Renal cortex interstitium (tissue), 11 donors: ENCODE measurements at regions not wholly inside any gene's neighbourhood (a gene's known extent, or its start where the extent isn't known, plus 50 kb on each side); places are given as distances from the start of the nearest gene placed in this dataset.

ENCODE experiments used
- DNase-seq, 11 donors: peaks; one replicate each; pipeline ENCODE4 v3.0.0-alpha.2; 2013; ENCODE audit warnings: low read depth in 9 of 11, low spot score in 4 of 11; ENCODE audit errors: extremely low read depth in 1 of 11

GRCh38 chr13:22463089-22463488, 717.7 kb upstream of the SGCG start:
- no peak for DNase-seq

DNA sequence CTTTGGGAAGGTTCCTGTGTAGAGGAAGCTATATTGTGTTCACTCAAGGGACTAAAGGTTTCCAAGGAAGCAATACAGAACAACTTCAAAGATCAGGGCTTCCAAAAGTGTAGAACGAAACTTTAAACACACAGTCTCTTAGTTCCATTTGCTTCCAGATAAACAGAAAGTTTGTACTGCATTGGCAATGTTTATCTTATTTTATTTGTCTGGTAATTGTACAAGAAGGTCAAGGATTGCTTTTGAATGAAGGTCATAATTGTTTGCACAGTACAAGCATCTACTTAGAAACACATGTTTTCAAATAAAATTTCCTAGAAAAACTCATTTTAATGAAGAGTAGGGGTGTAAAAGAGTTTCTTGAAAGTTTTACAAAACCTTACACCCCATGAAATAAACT, 712.7 kb upstream of the SGCG start:
- DNase-seq = no peak

DNA sequence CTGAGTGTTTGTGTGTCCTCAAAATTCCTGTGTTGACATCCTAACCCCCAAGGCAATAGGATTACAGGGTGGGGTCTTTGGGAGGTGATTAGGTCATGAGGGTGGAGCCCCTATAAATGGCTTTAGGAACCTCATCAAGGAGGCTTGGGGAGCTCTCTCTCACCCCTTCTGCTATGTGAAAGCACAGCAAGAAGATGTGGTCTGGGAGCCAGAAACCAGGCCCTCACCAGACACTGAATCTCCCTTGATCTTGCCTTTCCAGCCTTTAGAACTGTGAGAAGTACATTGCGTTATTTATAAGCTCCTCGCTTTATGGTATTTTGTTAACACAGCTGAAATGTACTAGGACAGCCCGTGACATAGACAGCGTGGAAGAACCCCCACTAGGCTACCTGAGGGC, 712.0 kb upstream of the SGCG start:
- no peak for DNase-seq

DNA sequence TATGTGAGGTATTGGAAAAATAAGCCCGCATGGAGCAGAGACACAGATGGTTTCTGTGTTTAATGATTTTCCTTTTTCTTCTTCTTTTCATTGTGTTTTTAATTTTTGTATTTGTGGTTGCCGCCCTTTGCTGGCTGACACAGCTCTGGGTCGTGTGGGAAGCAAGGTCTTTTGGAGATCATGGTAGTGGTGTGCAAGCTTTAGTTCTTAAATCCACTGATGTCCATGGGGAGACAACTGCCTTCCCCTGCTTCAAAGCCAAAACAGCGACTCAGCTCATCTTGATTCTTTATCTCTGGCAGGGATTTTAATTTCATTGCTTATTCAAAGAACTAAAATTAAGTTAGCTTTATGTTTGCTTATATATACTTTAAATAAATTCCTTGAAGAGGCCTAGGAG, 711.3 kb upstream of the SGCG start:
- DNase-seq = no peak

DNA sequence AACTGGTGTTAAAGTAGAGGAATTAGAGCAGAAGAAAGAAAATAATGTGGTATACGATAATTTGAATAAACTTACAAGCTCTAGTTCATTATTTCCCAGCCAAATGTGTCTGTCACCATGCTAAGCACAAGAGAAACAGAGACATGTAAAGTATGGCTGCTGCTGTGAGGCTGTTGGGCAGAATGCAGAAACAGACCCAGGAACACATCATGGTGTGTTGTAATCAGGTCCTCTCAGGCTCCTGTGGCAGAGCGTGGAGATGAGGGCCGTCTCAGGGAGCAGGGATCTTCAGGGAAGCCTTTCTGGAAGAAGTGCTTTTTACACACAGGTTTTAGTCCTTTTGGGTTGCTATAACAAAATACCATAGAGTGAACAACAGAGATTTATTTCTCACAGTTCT, 710.7 kb upstream of the SGCG start:
- DNase-seq = no peak

DNA sequence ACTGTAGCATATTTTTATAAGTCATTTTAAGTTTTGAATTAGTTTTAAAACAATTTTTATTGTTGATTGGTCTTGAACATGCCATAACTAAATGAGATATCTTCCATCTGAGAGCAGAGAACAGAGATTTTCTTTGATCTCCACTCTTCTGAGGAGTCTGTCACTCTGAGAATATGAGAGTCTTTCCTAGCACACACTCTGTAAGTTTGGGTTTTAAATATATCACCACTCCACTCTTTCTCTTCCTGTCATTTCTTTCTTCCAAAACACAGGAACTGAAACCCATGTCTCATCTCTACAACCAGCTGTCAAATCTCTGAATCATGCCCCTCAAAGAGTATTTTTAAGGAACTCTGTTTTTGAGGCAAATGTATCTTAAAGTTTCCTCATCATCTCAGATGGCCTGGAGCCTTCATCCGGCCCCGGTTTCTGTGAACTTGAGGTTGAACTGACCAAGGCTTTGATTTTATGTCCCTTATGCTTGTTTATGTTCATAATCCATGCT, 698.2 kb upstream of the SGCG start:
- no peak for DNase-seq

DNA sequence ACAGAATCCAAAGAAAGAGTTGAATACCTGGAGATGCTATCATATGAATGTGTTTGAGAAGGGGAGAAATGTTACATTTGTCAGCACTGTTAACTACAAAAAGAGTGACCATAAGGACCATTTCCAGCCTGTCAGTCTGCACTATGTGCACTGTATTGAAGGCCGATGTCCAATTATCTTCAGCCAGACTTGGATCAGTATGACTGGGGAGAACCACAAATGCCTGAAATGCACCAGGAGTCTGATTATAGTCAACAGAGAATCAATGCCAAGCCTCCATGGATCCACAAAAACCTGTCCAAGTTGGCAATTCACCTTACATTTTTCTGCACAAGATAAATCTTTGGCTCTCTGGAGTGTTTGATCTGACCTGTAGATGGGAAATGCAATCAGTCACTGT, 697.5 kb upstream of the SGCG start:
- no peak for DNase-seq

- no peak for DNase-seq
Observed at GRCh38 chr13:22486490-22486889, 694.3 kb upstream of the SGCG start.

DNA sequence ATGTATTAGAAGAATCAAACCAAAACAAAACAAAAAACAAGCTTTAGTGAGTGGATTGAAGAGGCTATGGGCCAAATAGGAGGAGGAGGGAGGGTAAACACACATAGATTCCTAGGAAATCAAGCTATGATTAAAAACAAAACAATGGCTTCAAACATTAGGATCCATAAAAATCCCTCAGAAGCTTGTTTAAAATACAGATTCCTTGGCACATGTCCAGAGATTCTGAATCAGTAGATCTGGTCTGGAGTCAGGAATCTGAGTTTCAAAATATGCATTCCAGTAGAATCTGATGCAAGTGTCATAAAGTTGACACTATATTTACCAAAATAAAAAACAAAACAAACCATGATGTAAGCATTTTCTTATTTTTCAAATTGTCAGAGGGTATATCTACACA, 692.8 kb upstream of the SGCG start:
- DNase-seq = no peak

- DNase-seq = no peak
Observed at GRCh38 chr13:22489771-22490170, 691.0 kb upstream of the SGCG start.

- no peak for DNase-seq
Observed at GRCh38 chr13:22495819-22496218, 685.0 kb upstream of the SGCG start.

DNA sequence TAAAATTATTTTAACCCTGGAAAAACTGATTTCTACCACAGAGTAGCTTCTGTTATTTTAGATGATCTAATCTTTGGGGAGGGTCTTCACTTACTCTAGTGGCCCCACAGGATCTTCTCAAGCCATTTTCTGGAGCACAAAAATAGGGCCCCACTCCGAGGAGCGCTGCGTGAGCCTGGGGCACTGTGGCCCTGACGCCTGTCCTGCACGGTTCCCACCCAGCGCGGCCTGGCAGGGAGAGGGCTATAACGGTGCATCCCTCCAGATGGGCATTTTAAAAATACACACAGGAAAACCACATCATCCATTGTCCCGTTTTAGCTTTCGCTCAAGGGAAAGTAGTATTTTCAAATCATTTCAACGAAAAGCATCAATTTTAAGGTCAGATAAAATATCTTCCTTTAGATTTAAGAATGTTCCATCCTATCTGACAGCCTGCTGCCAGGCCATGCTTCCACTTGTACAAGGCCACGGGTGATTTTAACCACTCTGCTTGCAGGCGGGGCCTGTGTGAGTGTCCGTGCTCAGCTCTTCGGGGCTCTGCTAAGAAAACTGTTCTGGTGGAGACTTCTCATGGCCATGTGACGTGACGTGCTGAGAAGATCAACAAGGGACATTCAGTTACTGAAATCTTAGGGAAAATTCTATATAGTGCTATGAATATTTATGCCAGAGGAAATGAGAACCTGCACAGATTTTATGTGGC, 683.8 kb upstream of the SGCG start:
- no peak for DNase-seq

GRCh38 chr13:22497991-22498780, 682.6 kb upstream of the SGCG start:
- DNase-seq = peak in 6 of 11 donors; percentile 12 to 50 (median 35)

- DNase-seq = no peak
Observed at GRCh38 chr13:22499919-22500318, 680.9 kb upstream of the SGCG start.

- no peak for DNase-seq
Observed at GRCh38 chr13:22505489-22505888, 675.3 kb upstream of the SGCG start.

DNA sequence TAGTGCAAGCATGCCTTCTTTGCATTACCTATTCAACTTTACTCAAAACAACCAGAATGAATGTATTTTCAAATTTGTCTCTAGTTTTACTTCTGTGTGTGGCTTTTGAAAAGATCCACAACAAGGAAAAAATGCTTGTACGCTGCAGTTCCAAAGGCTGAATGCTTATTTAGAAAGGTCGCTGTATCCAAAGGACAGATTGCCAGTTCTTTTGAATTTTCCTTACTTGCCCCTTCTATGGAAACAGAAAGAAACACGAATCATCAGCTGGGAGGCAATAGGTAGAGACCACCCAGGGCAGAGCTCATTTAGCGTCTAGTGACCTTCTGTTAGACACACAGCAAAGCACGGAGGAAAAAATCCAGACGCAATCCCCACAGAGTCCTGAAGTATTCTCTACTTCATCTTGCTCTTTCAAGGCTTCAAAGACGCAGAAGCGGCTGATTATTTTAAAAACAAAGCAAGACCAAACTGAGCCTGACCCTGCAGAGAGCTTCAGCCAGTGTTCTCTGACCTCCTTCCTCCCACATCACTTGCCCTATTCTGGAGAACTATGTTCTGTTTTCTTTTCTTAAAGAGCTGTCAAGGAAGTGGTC, 674.6 kb upstream of the SGCG start:
- no peak for DNase-seq

DNA sequence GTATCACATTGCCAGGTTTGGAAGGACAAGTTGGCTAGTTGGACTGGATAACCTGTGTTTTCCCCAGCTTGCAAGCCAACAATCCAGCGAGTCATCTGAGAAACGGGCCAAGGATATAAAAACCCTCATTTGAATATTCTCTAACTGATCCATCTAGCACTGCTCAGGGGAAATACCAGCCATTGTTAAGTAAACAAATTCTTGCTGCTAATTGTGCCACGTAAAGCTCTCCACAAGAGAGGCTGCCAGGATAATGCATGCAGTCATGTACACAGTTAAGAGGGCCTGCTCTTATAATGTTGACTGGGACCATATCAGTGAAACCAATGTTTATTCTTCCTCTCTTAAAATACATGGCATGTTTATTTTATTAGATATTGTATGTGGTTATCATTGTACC, 663.2 kb upstream of the SGCG start:
- DNase-seq = no peak

DNA sequence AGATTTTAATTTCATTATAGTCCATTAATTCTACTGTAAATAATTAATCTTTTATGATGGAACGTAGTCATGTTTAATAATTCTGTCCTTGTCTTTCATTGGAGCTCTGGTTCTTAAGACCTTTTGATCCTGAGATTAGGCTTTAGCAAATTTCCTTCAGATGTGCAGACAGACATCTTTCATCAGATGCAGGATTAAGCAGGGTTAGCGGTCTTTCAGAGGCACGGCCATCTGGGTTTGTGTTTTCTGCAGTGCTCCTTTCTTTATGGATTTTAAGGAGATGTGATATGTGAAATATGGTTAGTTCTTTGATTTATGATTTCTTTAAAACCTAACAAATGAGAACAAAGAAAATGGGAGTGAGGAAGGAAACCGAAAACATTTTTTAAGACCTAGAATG, 643.9 kb upstream of the SGCG start:
- no peak for DNase-seq

- no peak for DNase-seq
Observed at GRCh38 chr13:22538400-22538799, 642.4 kb upstream of the SGCG start.

- DNase-seq = no peak
Observed at GRCh38 chr13:22549126-22549525, 631.7 kb upstream of the SGCG start.
